ENCODE measurements at regions not wholly inside any gene's neighbourhood (a gene's known extent, or its start where the extent isn't known, plus 50 kb on each side); places are given as distances from the start of the nearest gene placed in this dataset.

- H3K9me3 ChIP-seq (replicated peaks in 1 of 2; ENCODE audit: control insufficient read depth in 1 of 2, insufficient read depth in 1 of 2, low read length in 2 of 2): no peaks in the 10 kb centered on the region
- no peak for DNase-seq
- no peak overlapping the region for H3K9ac ChIP-seq (ENCODE audit: insufficient read depth, low read length, poor library complexity, severe bottlenecking)
- H3K9me3 Mint-ChIP-seq: peaks cover 0 to 2% (median 0%) of the 10 kb centered on the region in 7 donors
- no peaks in the 10 kb centered on the region for H3K27me3 ChIP-seq (ENCODE audit: control insufficient read depth in 2 of 2, insufficient read depth in 2 of 2, low read length in 2 of 2)
- TF ChIP-seq CTCF (IDR thresholded peaks at IDR 0.05): no peak
- no peak overlapping the region for H3K4me3 ChIP-seq (replicated peaks in 1 of 3; ENCODE audit: low read depth in 2 of 3, low read length in 3 of 3)
- H3K27me3 Mint-ChIP-seq (ENCODE audit: low read depth in 3 of 3): peaks cover 0 to 7% (median 2%) of the 10 kb centered on the region in 3 donors
- H3K27ac ChIP-seq (ENCODE audit: low read depth in 1 of 2, low read length in 2 of 2): no peak overlapping the region
- 95% methylated on average over 5 of the region's 19 CpGs for WGBS (ENCODE audit: insufficient coverage)
- intact Hi-C loops (cut with micrococcal nuclease): no loop called here
- no peak overlapping the region for H3K4me3 Mint-ChIP-seq
- no peaks in the 10 kb centered on the region for H3K36me3 ChIP-seq (replicated peaks in 1 of 2; ENCODE audit: control insufficient read depth in 1 of 2, insufficient read depth in 2 of 2, low read length in 2 of 2)
- H3K36me3 Mint-ChIP-seq: no peaks in the 10 kb centered on the region
- H3K79me2 ChIP-seq (ENCODE audit: insufficient read depth, low read length): no peaks in the 10 kb centered on the region
- H3K4me1 ChIP-seq (ENCODE audit: control insufficient read depth in 1 of 2, insufficient read depth in 2 of 2, low read length in 2 of 2): no peaks in the 10 kb centered on the region
- no peak overlapping the region for H3K27ac Mint-ChIP-seq
- no peak overlapping the region for H3K4me2 ChIP-seq (replicated peaks; ENCODE audit: extremely low read depth, low read length, poor library complexity, severe bottlenecking)
- no peaks in the 10 kb centered on the region for H4K20me1 ChIP-seq (ENCODE audit: insufficient read depth, low read length)
- H3K4me1 Mint-ChIP-seq: no peaks in the 10 kb centered on the region
- H2AFZ ChIP-seq (ENCODE audit: insufficient read depth, low read depth, low read length, poor library complexity, severe bottlenecking): no peak overlapping the region
Measured at GRCh38 chr6:167407239-167408064, 82.6 kb downstream of the TTLL2 start.

GRCh38 chr6:167408235-167408869 lies 83.5 kb downstream of the TTLL2 start:
- H3K4me3 ChIP-seq (replicated peaks in 1 of 3; ENCODE audit: low read depth in 2 of 3, low read length in 3 of 3): no peak overlapping the region
- 89% methylated on average over 15 of the region's 21 CpGs for WGBS (ENCODE audit: insufficient coverage)
- TF ChIP-seq CTCF (IDR thresholded peaks at IDR 0.05): no peak
- H3K36me3 ChIP-seq (replicated peaks in 1 of 2; ENCODE audit: control insufficient read depth in 1 of 2, insufficient read depth in 2 of 2, low read length in 2 of 2): no peaks in the 10 kb centered on the region
- Mint-ChIP-seq H3K9me3 (peaks cover 0 to 2% (median 0%) of the 10 kb centered on the region in 7 donors), H3K4me1 (no peaks in the 10 kb centered on the region), H3K4me3 (no peak overlapping the region), H3K36me3 (no peaks in the 10 kb centered on the region), H3K27me3 (ENCODE audit: low read depth in 3 of 3) (peaks cover 2 to 10% (median 3%) of the 10 kb centered on the region in 3 donors), H3K27ac (no peak overlapping the region)
- no peak overlapping the region for H3K4me2 ChIP-seq (replicated peaks; ENCODE audit: extremely low read depth, low read length, poor library complexity, severe bottlenecking)
- no peaks in the 10 kb centered on the region for H3K79me2 ChIP-seq (ENCODE audit: insufficient read depth, low read length)
- H3K9me3 ChIP-seq (replicated peaks in 1 of 2; ENCODE audit: control insufficient read depth in 1 of 2, insufficient read depth in 1 of 2, low read length in 2 of 2): no peaks in the 10 kb centered on the region
- intact Hi-C loops (cut with micrococcal nuclease): no loop called here
- no peaks in the 10 kb centered on the region for H3K4me1 ChIP-seq (ENCODE audit: control insufficient read depth in 1 of 2, insufficient read depth in 2 of 2, low read length in 2 of 2)
- H3K27me3 ChIP-seq (ENCODE audit: control insufficient read depth in 2 of 2, insufficient read depth in 2 of 2, low read length in 2 of 2): no peaks in the 10 kb centered on the region
- H3K9ac ChIP-seq (ENCODE audit: insufficient read depth, low read length, poor library complexity, severe bottlenecking): no peak overlapping the region
- H3K27ac ChIP-seq (ENCODE audit: low read depth in 1 of 2, low read length in 2 of 2): no peak overlapping the region
- no peak for DNase-seq
- no peaks in the 10 kb centered on the region for H4K20me1 ChIP-seq (ENCODE audit: insufficient read depth, low read length)
- H2AFZ ChIP-seq (ENCODE audit: insufficient read depth, low read depth, low read length, poor library complexity, severe bottlenecking): no peak overlapping the region

All from CD14-positive monocyte (primary cell).